ENCODE measurements at regions not wholly inside any gene's neighbourhood (a gene's known extent, or its start where the extent isn't known, plus 50 kb on each side); places are given as distances from the start of the nearest gene placed in this dataset.

DNA sequence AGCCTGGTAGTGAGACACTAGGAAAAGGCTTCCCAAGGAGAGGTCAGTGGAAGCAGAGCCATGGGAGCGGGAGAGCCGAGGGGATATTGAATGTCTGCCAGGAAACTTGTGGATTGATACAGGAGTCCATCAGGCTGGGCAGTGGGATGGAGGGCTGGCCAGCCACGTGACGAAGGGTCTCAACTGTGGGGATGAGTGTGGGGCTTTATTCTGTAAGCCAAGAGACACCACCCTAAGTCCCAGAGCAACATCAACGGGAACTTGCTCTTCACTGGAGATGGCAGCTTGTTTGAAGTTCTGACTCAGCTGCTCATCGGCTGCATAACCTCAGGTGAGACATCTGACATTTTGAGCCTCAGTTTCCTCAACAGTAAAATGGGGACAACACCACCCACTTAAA, 197.8 kb downstream of the VRK1 start:
- Histone ChIP-seq H3K9me3 (ENCODE audit: severe bottlenecking) (no peaks in the 10 kb centered on the region), H3K27me3 (ENCODE audit: insufficient read depth, poor library complexity, severe bottlenecking) (no peaks in the 10 kb centered on the region), H3K36me3 (ENCODE audit: low read depth) (no peaks in the 10 kb centered on the region), H3K4me1 (ENCODE audit: insufficient read depth, poor library complexity, severe bottlenecking) (no peaks in the 10 kb centered on the region), H3K4me3 (ENCODE audit: severe bottlenecking) (no peak overlapping the region), H3K27ac (ENCODE audit: poor library complexity, severe bottlenecking) (no peak overlapping the region)
- no peak for ATAC-seq (ENCODE audit: low read depth)
- no peak for DNase-seq (ENCODE audit: low spot score)
- TF ChIP-seq, protein P1, sequence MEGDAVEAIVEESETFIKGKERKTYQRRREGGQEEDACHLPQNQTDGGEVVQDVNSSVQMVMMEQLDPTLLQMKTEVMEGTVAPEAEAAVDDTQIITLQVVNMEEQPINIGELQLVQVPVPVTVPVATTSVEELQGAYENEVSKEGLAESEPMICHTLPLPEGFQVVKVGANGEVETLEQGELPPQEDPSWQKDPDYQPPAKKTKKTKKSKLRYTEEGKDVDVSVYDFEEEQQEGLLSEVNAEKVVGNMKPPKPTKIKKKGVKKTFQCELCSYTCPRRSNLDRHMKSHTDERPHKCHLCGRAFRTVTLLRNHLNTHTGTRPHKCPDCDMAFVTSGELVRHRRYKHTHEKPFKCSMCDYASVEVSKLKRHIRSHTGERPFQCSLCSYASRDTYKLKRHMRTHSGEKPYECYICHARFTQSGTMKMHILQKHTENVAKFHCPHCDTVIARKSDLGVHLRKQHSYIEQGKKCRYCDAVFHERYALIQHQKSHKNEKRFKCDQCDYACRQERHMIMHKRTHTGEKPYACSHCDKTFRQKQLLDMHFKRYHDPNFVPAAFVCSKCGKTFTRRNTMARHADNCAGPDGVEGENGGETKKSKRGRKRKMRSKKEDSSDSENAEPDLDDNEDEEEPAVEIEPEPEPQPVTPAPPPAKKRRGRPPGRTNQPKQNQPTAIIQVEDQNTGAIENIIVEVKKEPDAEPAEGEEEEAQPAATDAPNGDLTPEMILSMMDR (IDR thresholded peaks at IDR 0.05; ENCODE audit: poor library complexity, severe bottlenecking) = no peak

DNA sequence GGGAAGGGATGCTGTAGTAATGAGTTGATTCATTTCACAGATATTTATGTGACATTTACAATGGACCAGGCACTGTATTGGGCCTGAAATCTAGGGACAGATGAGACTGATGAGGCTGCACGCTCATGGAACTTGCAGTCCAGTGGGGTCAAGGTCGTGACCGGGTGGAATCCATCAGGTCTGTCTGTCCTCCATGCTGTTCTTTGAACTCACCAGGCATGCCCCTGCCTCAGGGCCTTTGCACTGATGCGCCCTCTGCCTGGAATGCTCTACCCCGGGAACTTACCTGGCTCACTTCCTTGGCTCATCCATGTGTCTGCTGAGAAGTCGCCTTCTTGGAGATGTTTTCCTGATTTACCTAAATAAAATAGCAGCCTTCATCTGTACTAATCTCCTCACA, 200.1 kb downstream of the VRK1 start:
- Histone ChIP-seq H3K36me3 (ENCODE audit: low read depth) (no peaks in the 10 kb centered on the region), H3K9me3 (ENCODE audit: severe bottlenecking) (no peaks in the 10 kb centered on the region), H3K27me3 (ENCODE audit: insufficient read depth, poor library complexity, severe bottlenecking) (no peaks in the 10 kb centered on the region), H3K27ac (ENCODE audit: poor library complexity, severe bottlenecking) (no peak overlapping the region), H3K4me1 (ENCODE audit: insufficient read depth, poor library complexity, severe bottlenecking) (no peaks in the 10 kb centered on the region), H3K4me3 (ENCODE audit: severe bottlenecking) (no peak overlapping the region)
- ATAC-seq (ENCODE audit: low read depth) = no peak
- TF ChIP-seq, protein P1 (IDR thresholded peaks at IDR 0.05; ENCODE audit: poor library complexity, severe bottlenecking) = no peak
- DNase-seq (ENCODE audit: low spot score) = no peak

GRCh38 chr14:96997996-96998395, 200.8 kb downstream of the VRK1 start:
- no peak overlapping the region for H3K27ac ChIP-seq (ENCODE audit: poor library complexity, severe bottlenecking)
- ATAC-seq (ENCODE audit: low read depth) (no peak), DNase-seq (ENCODE audit: low spot score) (no peak)
- H3K27me3 ChIP-seq (ENCODE audit: insufficient read depth, poor library complexity, severe bottlenecking) = no peaks in the 10 kb centered on the region
- H3K4me3 ChIP-seq (ENCODE audit: severe bottlenecking) = no peak overlapping the region
- H3K4me1 ChIP-seq (ENCODE audit: insufficient read depth, poor library complexity, severe bottlenecking) = no peaks in the 10 kb centered on the region
- no peaks in the 10 kb centered on the region for H3K9me3 ChIP-seq (ENCODE audit: severe bottlenecking)
- H3K36me3 ChIP-seq (ENCODE audit: low read depth) = no peaks in the 10 kb centered on the region
- TF ChIP-seq, protein P1 (IDR thresholded peaks at IDR 0.05; ENCODE audit: poor library complexity, severe bottlenecking) = no peak

GRCh38 chr14:96999654-97000155, 202.5 kb downstream of the VRK1 start:
- H3K27me3 ChIP-seq (ENCODE audit: insufficient read depth, poor library complexity, severe bottlenecking) = no peaks in the 10 kb centered on the region
- TF ChIP-seq, protein P1 (IDR thresholded peaks at IDR 0.05; ENCODE audit: poor library complexity, severe bottlenecking) = no peak
- DNase-seq (ENCODE audit: low spot score) (no peak), ATAC-seq (ENCODE audit: low read depth) (no peak)
- no peak overlapping the region for H3K27ac ChIP-seq (ENCODE audit: poor library complexity, severe bottlenecking)
- no peaks in the 10 kb centered on the region for H3K4me1 ChIP-seq (ENCODE audit: insufficient read depth, poor library complexity, severe bottlenecking)
- no peaks in the 10 kb centered on the region for H3K36me3 ChIP-seq (ENCODE audit: low read depth)
- H3K9me3 ChIP-seq (ENCODE audit: severe bottlenecking) = no peaks in the 10 kb centered on the region
- H3K4me3 ChIP-seq (ENCODE audit: severe bottlenecking) = no peak overlapping the region

DNA sequence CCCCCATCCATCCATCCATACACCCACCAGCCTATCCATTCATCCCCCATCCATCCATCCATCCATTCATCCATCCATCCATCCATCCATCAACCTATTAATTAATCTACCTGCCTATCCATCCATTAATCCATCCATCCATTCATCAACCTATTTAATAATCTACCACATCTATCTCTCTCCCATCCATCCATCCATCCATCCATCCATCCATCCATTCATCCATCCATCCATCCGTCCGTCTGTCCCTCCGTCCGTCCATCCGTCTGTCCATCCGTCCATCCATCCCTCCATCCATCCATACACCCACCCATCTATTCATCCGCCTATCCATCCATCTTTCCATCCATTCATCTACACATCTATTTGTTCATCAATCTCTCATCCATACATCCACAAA, 205.3 kb downstream of the VRK1 start:
- Histone ChIP-seq H3K4me3 (ENCODE audit: severe bottlenecking) (no peak overlapping the region), H3K4me1 (ENCODE audit: insufficient read depth, poor library complexity, severe bottlenecking) (no peaks in the 10 kb centered on the region), H3K27me3 (ENCODE audit: insufficient read depth, poor library complexity, severe bottlenecking) (no peaks in the 10 kb centered on the region), H3K36me3 (ENCODE audit: low read depth) (no peaks in the 10 kb centered on the region), H3K27ac (ENCODE audit: poor library complexity, severe bottlenecking) (no peak overlapping the region), H3K9me3 (ENCODE audit: severe bottlenecking) (no peaks in the 10 kb centered on the region)
- DNase-seq (ENCODE audit: low spot score) = no peak
- no peak for ATAC-seq (ENCODE audit: low read depth)
- TF ChIP-seq, protein P1 (IDR thresholded peaks at IDR 0.05; ENCODE audit: poor library complexity, severe bottlenecking) = no peak

All from RWPE2 (cell line).